ENCODE measurements at regions not wholly inside any gene's neighbourhood (a gene's known extent, or its start where the extent isn't known, plus 50 kb on each side); places are given as distances from the start of the nearest gene placed in this dataset.

DNA sequence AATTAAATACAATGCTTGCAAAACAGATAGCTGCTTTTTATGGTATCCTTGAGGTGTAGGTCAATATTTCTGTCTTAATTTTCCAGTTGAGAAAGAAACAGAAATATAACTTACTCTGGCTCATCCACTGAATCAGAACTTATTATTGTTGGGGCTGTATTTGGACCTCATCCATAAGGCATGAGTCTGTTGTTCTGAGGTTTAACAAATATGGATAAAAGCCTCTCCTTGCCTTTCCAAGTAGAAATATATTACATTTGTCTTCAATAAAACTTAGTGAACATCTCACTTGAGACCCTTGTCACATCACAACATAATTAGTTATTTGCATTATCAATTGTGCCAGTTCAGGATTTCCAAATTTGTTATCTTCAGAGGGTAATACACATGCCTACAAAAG is 525.8 kb downstream of the AGTPBP1 start:
- H3K4me3 ChIP-seq (ENCODE audit: low read length), result no peak overlapping the region
- peak; percentile 39 for DNase-seq (ENCODE audit: low read depth)
- TF ChIP-seq, protein P1, sequence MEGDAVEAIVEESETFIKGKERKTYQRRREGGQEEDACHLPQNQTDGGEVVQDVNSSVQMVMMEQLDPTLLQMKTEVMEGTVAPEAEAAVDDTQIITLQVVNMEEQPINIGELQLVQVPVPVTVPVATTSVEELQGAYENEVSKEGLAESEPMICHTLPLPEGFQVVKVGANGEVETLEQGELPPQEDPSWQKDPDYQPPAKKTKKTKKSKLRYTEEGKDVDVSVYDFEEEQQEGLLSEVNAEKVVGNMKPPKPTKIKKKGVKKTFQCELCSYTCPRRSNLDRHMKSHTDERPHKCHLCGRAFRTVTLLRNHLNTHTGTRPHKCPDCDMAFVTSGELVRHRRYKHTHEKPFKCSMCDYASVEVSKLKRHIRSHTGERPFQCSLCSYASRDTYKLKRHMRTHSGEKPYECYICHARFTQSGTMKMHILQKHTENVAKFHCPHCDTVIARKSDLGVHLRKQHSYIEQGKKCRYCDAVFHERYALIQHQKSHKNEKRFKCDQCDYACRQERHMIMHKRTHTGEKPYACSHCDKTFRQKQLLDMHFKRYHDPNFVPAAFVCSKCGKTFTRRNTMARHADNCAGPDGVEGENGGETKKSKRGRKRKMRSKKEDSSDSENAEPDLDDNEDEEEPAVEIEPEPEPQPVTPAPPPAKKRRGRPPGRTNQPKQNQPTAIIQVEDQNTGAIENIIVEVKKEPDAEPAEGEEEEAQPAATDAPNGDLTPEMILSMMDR (conservative IDR thresholded peaks at IDR 0.05; ENCODE audit: low read length), result no peak

DNA sequence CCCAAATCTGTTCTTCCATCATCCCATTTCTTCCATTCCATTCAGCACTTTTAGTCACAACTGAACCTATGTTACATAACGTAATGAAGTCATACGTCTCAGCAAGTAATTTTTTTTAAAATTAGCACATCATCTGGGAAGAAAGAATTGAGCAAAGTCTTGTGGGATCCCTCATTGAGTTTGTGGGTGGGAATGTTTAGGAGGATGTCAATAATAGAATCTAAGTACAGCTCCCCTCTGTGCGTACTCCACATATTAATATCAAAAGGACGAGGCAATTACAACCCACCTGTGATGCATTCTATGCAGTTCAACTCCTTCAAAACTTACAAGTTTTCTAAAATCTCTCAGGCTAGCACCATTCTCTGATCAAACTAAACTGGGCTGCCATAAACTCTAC is 526.3 kb downstream of the AGTPBP1 start:
- no peak for DNase-seq (ENCODE audit: low read depth)

DNA sequence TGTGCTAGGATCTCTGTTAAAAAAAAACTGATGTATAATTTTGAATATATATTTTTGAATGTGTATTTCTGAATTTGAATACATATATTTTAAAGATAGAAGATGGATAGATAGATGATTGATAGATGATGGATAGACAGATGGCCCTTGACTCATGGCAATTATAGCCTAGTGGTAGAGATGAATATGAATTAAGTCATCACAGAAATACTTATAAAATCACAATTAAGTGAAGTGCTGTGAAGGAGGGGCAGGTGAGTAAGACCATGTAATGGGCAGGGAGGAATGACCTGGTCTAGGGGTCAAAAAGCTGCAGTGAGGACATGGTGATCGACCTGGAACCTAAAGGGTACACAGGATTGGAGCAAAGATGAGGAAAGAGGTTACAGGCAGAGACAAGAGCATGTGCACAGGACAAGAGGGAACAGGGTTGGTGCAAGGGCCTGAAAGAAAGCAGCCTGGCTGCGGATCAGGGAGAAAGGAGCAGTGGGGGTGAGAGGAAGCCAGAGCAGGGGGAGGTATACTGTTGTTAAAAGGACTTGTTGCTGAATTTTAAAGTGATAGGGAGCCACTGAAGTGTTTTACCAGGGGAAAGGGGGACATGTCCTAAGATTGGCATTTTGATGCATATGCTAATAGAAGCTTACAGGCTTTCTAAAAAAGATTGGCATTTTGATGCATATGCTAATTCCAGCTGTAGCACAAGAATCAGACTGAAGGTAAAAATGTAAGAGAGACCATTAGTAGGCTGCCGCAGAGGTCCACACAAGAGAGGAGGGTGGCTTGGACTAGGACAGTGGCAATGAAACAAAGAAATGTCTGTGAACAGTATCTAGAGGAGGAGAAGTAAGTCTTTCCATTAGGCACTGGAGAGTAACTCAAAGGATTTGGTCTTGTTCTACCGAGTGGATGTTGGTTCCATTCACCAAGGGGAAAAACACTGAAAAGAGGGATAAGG is 527.8 kb downstream of the AGTPBP1 start:
- DNase-seq (ENCODE audit: low read depth), result no peak
- H3K4me3 ChIP-seq (ENCODE audit: low read length), result no peak overlapping the region
- TF ChIP-seq, protein P1 (conservative IDR thresholded peaks at IDR 0.05; ENCODE audit: low read length), result no peak

More for the DNA sequence above, 526.3 kb downstream of the AGTPBP1 start:
- TF ChIP-seq, protein P1 (conservative IDR thresholded peaks at IDR 0.05; ENCODE audit: low read length), result no peak
- H3K4me3 ChIP-seq (ENCODE audit: low read length), result no peak overlapping the region

DNA sequence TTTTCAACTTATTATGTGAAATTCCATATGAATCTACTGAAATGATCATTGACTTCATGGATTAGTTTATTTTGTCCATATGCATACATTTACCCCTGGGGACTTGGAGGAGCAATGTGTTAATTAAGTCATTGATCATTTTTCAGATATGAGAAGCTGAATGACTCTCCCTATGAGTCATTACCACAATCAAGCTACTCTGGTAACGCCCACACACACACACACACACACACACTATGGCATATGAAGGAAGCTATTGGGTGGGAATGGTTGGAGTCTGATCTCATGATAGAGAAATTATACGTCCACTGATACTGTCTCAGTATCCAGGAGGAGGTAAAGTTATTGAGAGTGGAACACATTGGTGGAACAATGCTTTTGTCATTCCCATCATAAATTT is 528.9 kb downstream of the AGTPBP1 start:
- DNase-seq (ENCODE audit: low read depth), result peak; percentile 82
- no peak overlapping the region for H3K4me3 ChIP-seq (ENCODE audit: low read length)
- TF ChIP-seq, protein P1 (conservative IDR thresholded peaks at IDR 0.05; ENCODE audit: low read length), result no peak

DNA sequence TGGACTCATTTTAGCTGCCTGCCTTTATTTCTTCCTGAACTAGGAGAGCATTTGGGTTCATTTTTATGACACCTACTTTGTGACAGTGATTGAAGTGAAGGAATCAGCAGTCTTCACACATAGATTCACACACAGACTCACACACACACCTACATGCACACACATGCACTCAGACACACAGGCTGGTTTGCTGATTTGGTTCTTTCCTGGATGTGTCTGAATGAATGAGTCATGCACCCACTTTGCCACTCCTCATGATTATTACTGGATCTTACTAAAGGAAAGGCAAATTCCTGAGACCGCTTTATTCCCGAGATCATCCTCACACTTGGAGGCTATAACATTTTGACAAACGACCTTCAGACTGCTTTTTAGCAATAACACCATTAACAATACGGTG is 529.5 kb downstream of the AGTPBP1 start:
- TF ChIP-seq, protein P1 (conservative IDR thresholded peaks at IDR 0.05; ENCODE audit: low read length), result no peak
- DNase-seq (ENCODE audit: low read depth), result peak; percentile 45
- no peak overlapping the region for H3K4me3 ChIP-seq (ENCODE audit: low read length)

DNA sequence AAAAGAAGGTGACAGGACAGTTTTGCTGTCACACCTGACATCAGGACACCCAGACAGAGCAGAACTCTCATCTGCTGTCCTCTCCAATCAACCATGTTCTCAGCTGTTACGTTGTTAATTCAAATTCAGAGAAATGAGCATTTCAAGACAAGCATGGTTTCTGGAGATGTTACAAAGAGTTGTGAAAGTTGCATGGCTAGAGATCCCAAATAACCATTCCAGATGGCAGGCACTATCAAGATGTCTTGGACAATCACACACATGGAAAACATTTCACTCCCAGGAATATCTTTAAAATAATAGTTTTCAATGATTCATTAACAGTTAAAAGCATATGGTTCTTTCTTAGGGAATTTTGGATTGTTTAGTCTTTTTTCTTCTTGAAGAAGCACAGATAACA is 533.1 kb downstream of the AGTPBP1 start:
- DNase-seq (ENCODE audit: low read depth), result peak; percentile 17
- H3K4me3 ChIP-seq (ENCODE audit: low read length), result no peak overlapping the region
- TF ChIP-seq, protein P1 (conservative IDR thresholded peaks at IDR 0.05; ENCODE audit: low read length), result no peak

DNA sequence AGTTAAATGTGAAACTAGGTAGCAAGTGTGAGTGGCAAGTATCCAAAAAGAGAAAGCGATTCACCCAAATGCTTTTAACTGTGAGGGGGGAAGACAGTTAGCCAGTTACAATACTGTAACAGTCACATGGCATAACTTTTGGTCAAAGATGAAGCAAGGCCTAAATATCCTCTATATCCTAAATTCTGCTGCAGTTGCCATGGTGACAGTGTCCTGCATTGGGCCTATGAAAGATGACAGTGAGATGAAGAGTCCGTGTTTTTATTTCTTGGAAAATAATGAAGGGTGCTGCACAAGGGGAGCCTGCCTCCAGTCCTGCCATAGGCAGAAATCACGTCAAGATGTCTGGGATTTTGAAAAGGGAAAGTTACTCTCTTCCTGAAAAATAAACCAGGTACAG is 534.6 kb downstream of the NTRK2 start:
- DNase-seq (ENCODE audit: low read depth), result no peak
- no peak overlapping the region for H3K4me3 ChIP-seq (ENCODE audit: low read length)
- TF ChIP-seq, protein P1 (conservative IDR thresholded peaks at IDR 0.05; ENCODE audit: low read length), result no peak

Measured in AG10803 (cell line).